B cell (primary cell): ENCODE measurements at regions not wholly inside any gene's neighbourhood (a gene's known extent, or its start where the extent isn't known, plus 50 kb on each side); places are given as distances from the start of the nearest gene placed in this dataset.

ENCODE experiments used
- ATAC-seq: fragments of 200-7000 bp; cut with Tn5 transposase; one replicate; pipeline ENCODE4 v1.10.0; 2021; ENCODE audit warnings: low read depth, mild to moderate bottlenecking, moderate number of reproducible peaks, moderate library complexity
- CTCF ChIA-PET: fragments of 350-600 bp; sonication (Branson Sonifier 250); formaldehyde crosslinking; loops from one replicate; lab custom pipeline; 2021; ENCODE audit warnings: antibody characterized with exemption, inconsistent platforms; lab: Charles Lee
- POLR2A ChIA-PET: fragments of 350-600 bp; sonication (Branson Sonifier 250); formaldehyde crosslinking; loops from one replicate; lab custom pipeline; 2021; ENCODE audit warnings: antibody characterized with exemption; lab: Charles Lee
- DNase-seq: peaks from one replicate; pipeline ENCODE4 v3.0.0; 2013
- H2AFZ ChIP-seq: 2 replicates; pipeline ENCODE4 v1.6.1; 2012; ENCODE audit warnings: mild to moderate bottlenecking, low read depth, low read length; ENCODE audit not compliant: insufficient read depth, poor library complexity, severe bottlenecking
- H3K27ac ChIP-seq, 2 donors: 1 replicate in 1 of 2; 2 replicates in 1 of 2; pipeline ENCODE4 v1.5.1; 2012 to 2013; ENCODE audit warnings: low read length in 2 of 2, mild to moderate bottlenecking in 2 of 2, moderate library complexity in 1 of 2
- H3K27me3 ChIP-seq, 4 experiments: fragments of 200-600 bp in 1 of 4; sonication (generic) in 1 of 4; replicated peaks in 1 of 4; 1 replicate in 2 of 4; 2 replicates in 2 of 4; pipeline versions ENCODE4 v1.6.1 to v1.7.0; 2013 to 2016; ENCODE audit warnings: low read length in 3 of 4, mild to moderate bottlenecking in 2 of 4, mixed read lengths in 1 of 4, moderate library complexity in 1 of 4; ENCODE audit not compliant: insufficient read depth in 4 of 4, control insufficient read depth in 3 of 4; ENCODE audit errors: control extremely low read depth in 1 of 4
- H3K36me3 ChIP-seq, 2 experiments: replicated peaks in 1 of 2; 1 replicate in 1 of 2; 2 replicates in 1 of 2; pipeline versions ENCODE4 v1.6.1 to v1.7.1; 2013; ENCODE audit warnings: low read length in 1 of 2; ENCODE audit not compliant: insufficient read depth in 2 of 2, control insufficient read depth in 1 of 2; ENCODE audit errors: control extremely low read depth in 1 of 2, extremely low read depth in 1 of 2
- H3K4me1 ChIP-seq, 2 donors: fragments of 200-600 bp in 1 of 2; sonication (generic) in 1 of 2; 1 replicate in 1 of 2; 2 replicates in 1 of 2; pipeline versions ENCODE4 v1.5.1 to v1.6.1; 2013 to 2017; ENCODE audit warnings: low read length in 2 of 2; ENCODE audit not compliant: control insufficient read depth in 2 of 2, insufficient read depth in 2 of 2
- H3K4me2 ChIP-seq: replicated peaks from 2 replicates; pipeline ENCODE3; 2012; ENCODE audit warnings: mild to moderate bottlenecking, low read depth, low read length; ENCODE audit not compliant: poor library complexity, severe bottlenecking
- H3K4me3 ChIP-seq, 5 experiments: fragments of 200-600 bp in 1 of 5; sonication (generic) in 1 of 5; 1 replicate in 3 of 5; 2 replicates in 2 of 5; pipeline versions ENCODE4 v1.5.1 to v1.7.0; 2011 to 2016; ENCODE audit warnings: low read length in 4 of 5, mild to moderate bottlenecking in 4 of 5, low read depth in 2 of 5, control low read depth in 1 of 5, moderate library complexity in 1 of 5; ENCODE audit not compliant: insufficient read depth in 1 of 5; ENCODE audit errors: control extremely low read depth in 1 of 5, extremely low read depth in 1 of 5
- H3K79me2 ChIP-seq: fragments of 200-600 bp; sonication (generic); one replicate; pipeline ENCODE4 v1.6.0; 2016; ENCODE audit warnings: low read length; ENCODE audit not compliant: control insufficient read depth, insufficient read depth
- H3K9ac ChIP-seq: fragments of 200-600 bp; sonication (generic); 2 replicates; pipeline ENCODE4 v1.6.1; 2017; ENCODE audit warnings: mild to moderate bottlenecking, low read length, moderate library complexity
- H3K9me3 ChIP-seq, 3 donors: one replicate each; pipeline versions ENCODE4 v1.6.1 to v1.7.1; 2013; ENCODE audit warnings: low read length in 2 of 3; ENCODE audit not compliant: control insufficient read depth in 2 of 3, insufficient read depth in 1 of 3; ENCODE audit errors: control extremely low read depth in 1 of 3
- H4K20me1 ChIP-seq: 2 replicates; pipeline ENCODE4 v1.6.0; 2012; ENCODE audit warnings: mild to moderate bottlenecking, low read length; ENCODE audit not compliant: insufficient read depth, control insufficient read depth, poor library complexity, severe bottlenecking
- H3K27ac Mint-ChIP-seq: one replicate; pipeline ENCODE4 v1.8.0; 2021; ENCODE audit warnings: mixed read lengths
- H3K27me3 Mint-ChIP-seq: one replicate; pipeline ENCODE4 v1.8.0; 2021; ENCODE audit warnings: mixed read lengths
- H3K4me1 Mint-ChIP-seq: one replicate; pipeline ENCODE4 v1.8.0; 2021; ENCODE audit warnings: mixed read lengths
- H3K4me3 Mint-ChIP-seq: one replicate; pipeline ENCODE4 v1.8.0; 2021; ENCODE audit warnings: mixed read lengths
- H3K9me3 Mint-ChIP-seq: one replicate; pipeline ENCODE4 v1.8.0; 2022; ENCODE audit warnings: mixed read lengths; ENCODE audit not compliant: insufficient read depth
- CTCF ChIP-seq: fragments of 200-600 bp; IDR thresholded peaks from one replicate; pipeline ENCODE4 v1.8.0; 2022; ENCODE audit warnings: antibody characterized with exemption, mild to moderate bottlenecking
- EZH2 ChIP-seq: IDR thresholded peaks from 2 replicates; pipeline ENCODE4 v1.6.1; 2012; ENCODE audit warnings: borderline replicate concordance, low read depth, mild to moderate bottlenecking, moderate library complexity, low read length; ENCODE audit not compliant: insufficient read depth, poor library complexity, severe bottlenecking
- WGBS: methylation state at CpG from one replicate; pipeline ENCODE4 v1.1.5; 2013; ENCODE audit warnings: missing lambda C conversion rate; ENCODE audit not compliant: insufficient coverage; 5-methylcytosine and 5-hydroxymethylcytosine counted together
- intact Hi-C: fragments of 100-400 bp; cut with micrococcal nuclease; formaldehyde crosslinking; loops from one replicate; pipeline ENCODE4 v1.10.0; 2022

- no peaks in the 10 kb centered on the region for H4K20me1 ChIP-seq
- H3K4me3 Mint-ChIP-seq: no peak overlapping the region
- WGBS: 83% methylated on average over 2 of the region's 3 CpGs
- POLR2A ChIA-PET: no interaction called here
- intact Hi-C loops: no loop called here
- ATAC-seq: no peak
- no peaks in the 10 kb centered on the region for H3K27me3 Mint-ChIP-seq
- no peak overlapping the region for H3K27ac Mint-ChIP-seq
- H3K4me1 Mint-ChIP-seq: no peaks in the 10 kb centered on the region
- no peaks in the 10 kb centered on the region for H3K4me1 ChIP-seq
- no peak overlapping the region for H3K9ac ChIP-seq
- TF ChIP-seq CTCF (no peak), EZH2 (no peak)
- no peak overlapping the region for H3K4me2 ChIP-seq
- H3K4me3 ChIP-seq: no peak overlapping the region
- no peaks in the 10 kb centered on the region for H3K36me3 ChIP-seq
- H3K79me2 ChIP-seq: no peaks in the 10 kb centered on the region
- no peak overlapping the region for H2AFZ ChIP-seq
- H3K27me3 ChIP-seq: no peaks in the 10 kb centered on the region
- CTCF ChIA-PET: no interaction called here
- no peaks in the 10 kb centered on the region for H3K9me3 ChIP-seq
- no peak for DNase-seq
- H3K9me3 Mint-ChIP-seq: no peaks in the 10 kb centered on the region
- H3K27ac ChIP-seq: no peak overlapping the region
Measured at GRCh38 chr1:189211742-189212141, 1265.9 kb downstream of the BRINP3 start.

- Histone ChIP-seq H3K4me3 (no peak overlapping the region), H3K27me3 (no peaks in the 10 kb centered on the region), H3K4me1 (no peaks in the 10 kb centered on the region), H3K9ac (no peak overlapping the region), H3K36me3 (no peaks in the 10 kb centered on the region), H3K4me2 (no peak overlapping the region), H3K27ac (no peak overlapping the region), H4K20me1 (no peaks in the 10 kb centered on the region), H3K9me3 (no peaks in the 10 kb centered on the region), H3K79me2 (no peaks in the 10 kb centered on the region), H2AFZ (no peak overlapping the region)
- Mint-ChIP-seq H3K4me3 (no peak overlapping the region), H3K27ac (no peak overlapping the region), H3K27me3 (no peaks in the 10 kb centered on the region), H3K9me3 (no peaks in the 10 kb centered on the region), H3K4me1 (no peaks in the 10 kb centered on the region)
- ChIA-PET CTCF (no interaction called here), POLR2A (no interaction called here)
- no CpG with 5 or more reads among the region's 2 CpGs for WGBS
- no peak for DNase-seq
- TF ChIP-seq EZH2 (no peak), CTCF (no peak)
- intact Hi-C loops: no loop called here
- no peak for ATAC-seq
Measured at GRCh38 chr1:189212606-189213005, 1265.1 kb downstream of the BRINP3 start.
